ENCODE measurements at regions not wholly inside any gene's neighbourhood (a gene's known extent, or its start where the extent isn't known, plus 50 kb on each side); places are given as distances from the start of the nearest gene placed in this dataset.

- no peak for DNase-seq (ENCODE audit: low read depth, low spot score)
Observed at GRCh38 chr16:66289986-66290385, 76.5 kb upstream of the CDH5 start.

- no peak for DNase-seq (ENCODE audit: low read depth, low spot score)
Observed at GRCh38 chr16:66289051-66289680, 77.3 kb upstream of the CDH5 start.

- no peak for DNase-seq (ENCODE audit: low read depth, low spot score)
Observed at GRCh38 chr16:66287926-66288325, 78.6 kb upstream of the CDH5 start.

- no peak for DNase-seq (ENCODE audit: low read depth, low spot score)
Observed at GRCh38 chr16:66287416-66287815, 79.1 kb upstream of the CDH5 start.

- DNase-seq (ENCODE audit: low read depth, low spot score): no peak
Observed at GRCh38 chr16:66286527-66286926, 80.0 kb upstream of the CDH5 start.

GRCh38 chr16:66278604-66279262 lies 87.8 kb upstream of the CDH5 start:
- no peak for DNase-seq (ENCODE audit: low read depth, low spot score)

GRCh38 chr16:66278111-66278531 lies 88.4 kb upstream of the CDH5 start:
- no peak for DNase-seq (ENCODE audit: low read depth, low spot score)

GRCh38 chr16:66277311-66278070 lies 89.0 kb upstream of the CDH5 start:
- DNase-seq (ENCODE audit: low read depth, low spot score): no peak

- no peak for DNase-seq (ENCODE audit: low read depth, low spot score)
Observed at GRCh38 chr16:66275775-66276428, 90.6 kb upstream of the CDH5 start.

GRCh38 chr16:66274335-66275110 lies 92.0 kb upstream of the CDH5 start:
- no peak for DNase-seq (ENCODE audit: low read depth, low spot score)

- DNase-seq (ENCODE audit: low read depth, low spot score): no peak
Observed at GRCh38 chr16:66273644-66274334, 92.7 kb upstream of the CDH5 start.

- DNase-seq (ENCODE audit: low read depth, low spot score): no peak
Observed at GRCh38 chr16:66273053-66273452, 93.4 kb upstream of the CDH5 start.

GRCh38 chr16:66272461-66272860 lies 94.0 kb upstream of the CDH5 start:
- no peak for DNase-seq (ENCODE audit: low read depth, low spot score)

- DNase-seq (ENCODE audit: low read depth, low spot score): no peak
Observed at GRCh38 chr16:66271074-66272060, 95.1 kb upstream of the CDH5 start.

- DNase-seq (ENCODE audit: low read depth, low spot score): peak; percentile 6
Observed at GRCh38 chr16:66270333-66270927, 96.1 kb upstream of the CDH5 start.

GRCh38 chr16:66269617-66270332 lies 96.7 kb upstream of the CDH5 start:
- no peak for DNase-seq (ENCODE audit: low read depth, low spot score)

GRCh38 chr16:66267292-66268014 lies 99.0 kb upstream of the CDH5 start:
- no peak for DNase-seq (ENCODE audit: low read depth, low spot score)
